B cell (primary cell): ENCODE measurements at regions not wholly inside any gene's neighbourhood (a gene's known extent, or its start where the extent isn't known, plus 50 kb on each side); places are given as distances from the start of the nearest gene placed in this dataset.

Experiments
- ATAC-seq: fragments of 200-7000 bp; cut with Tn5 transposase; one replicate; pipeline ENCODE4 v1.10.0; 2021; ENCODE audit warnings: low read depth, mild to moderate bottlenecking, moderate number of reproducible peaks, moderate library complexity
- CTCF ChIA-PET: fragments of 350-600 bp; sonication (Branson Sonifier 250); formaldehyde crosslinking; loops from one replicate; lab custom pipeline; 2021; ENCODE audit warnings: antibody characterized with exemption, inconsistent platforms; lab: Charles Lee
- POLR2A ChIA-PET: fragments of 350-600 bp; sonication (Branson Sonifier 250); formaldehyde crosslinking; loops from one replicate; lab custom pipeline; 2021; ENCODE audit warnings: antibody characterized with exemption; lab: Charles Lee
- DNase-seq: peaks from one replicate; pipeline ENCODE4 v3.0.0; 2013
- H2AFZ ChIP-seq: 2 replicates; pipeline ENCODE4 v1.6.1; 2012; ENCODE audit warnings: mild to moderate bottlenecking, low read depth, low read length; ENCODE audit not compliant: insufficient read depth, poor library complexity, severe bottlenecking
- H3K27ac ChIP-seq, 2 donors: 1 replicate in 1 of 2; 2 replicates in 1 of 2; pipeline ENCODE4 v1.5.1; 2012 to 2013; ENCODE audit warnings: low read length in 2 of 2, mild to moderate bottlenecking in 2 of 2, moderate library complexity in 1 of 2
- H3K27me3 ChIP-seq, 4 experiments: fragments of 200-600 bp in 1 of 4; sonication (generic) in 1 of 4; replicated peaks in 1 of 4; 1 replicate in 2 of 4; 2 replicates in 2 of 4; pipeline versions ENCODE4 v1.6.1 to v1.7.0; 2013 to 2016; ENCODE audit warnings: low read length in 3 of 4, mild to moderate bottlenecking in 2 of 4, mixed read lengths in 1 of 4, moderate library complexity in 1 of 4; ENCODE audit not compliant: insufficient read depth in 4 of 4, control insufficient read depth in 3 of 4; ENCODE audit errors: control extremely low read depth in 1 of 4
- H3K36me3 ChIP-seq, 2 experiments: replicated peaks in 1 of 2; 1 replicate in 1 of 2; 2 replicates in 1 of 2; pipeline versions ENCODE4 v1.6.1 to v1.7.1; 2013; ENCODE audit warnings: low read length in 1 of 2; ENCODE audit not compliant: insufficient read depth in 2 of 2, control insufficient read depth in 1 of 2; ENCODE audit errors: control extremely low read depth in 1 of 2, extremely low read depth in 1 of 2
- H3K4me1 ChIP-seq, 2 donors: fragments of 200-600 bp in 1 of 2; sonication (generic) in 1 of 2; 1 replicate in 1 of 2; 2 replicates in 1 of 2; pipeline versions ENCODE4 v1.5.1 to v1.6.1; 2013 to 2017; ENCODE audit warnings: low read length in 2 of 2; ENCODE audit not compliant: control insufficient read depth in 2 of 2, insufficient read depth in 2 of 2
- H3K4me2 ChIP-seq: replicated peaks from 2 replicates; pipeline ENCODE3; 2012; ENCODE audit warnings: mild to moderate bottlenecking, low read depth, low read length; ENCODE audit not compliant: poor library complexity, severe bottlenecking
- H3K4me3 ChIP-seq, 5 experiments: fragments of 200-600 bp in 1 of 5; sonication (generic) in 1 of 5; 1 replicate in 3 of 5; 2 replicates in 2 of 5; pipeline versions ENCODE4 v1.5.1 to v1.7.0; 2011 to 2016; ENCODE audit warnings: low read length in 4 of 5, mild to moderate bottlenecking in 4 of 5, low read depth in 2 of 5, control low read depth in 1 of 5, moderate library complexity in 1 of 5; ENCODE audit not compliant: insufficient read depth in 1 of 5; ENCODE audit errors: control extremely low read depth in 1 of 5, extremely low read depth in 1 of 5
- H3K79me2 ChIP-seq: fragments of 200-600 bp; sonication (generic); one replicate; pipeline ENCODE4 v1.6.0; 2016; ENCODE audit warnings: low read length; ENCODE audit not compliant: control insufficient read depth, insufficient read depth
- H3K9ac ChIP-seq: fragments of 200-600 bp; sonication (generic); 2 replicates; pipeline ENCODE4 v1.6.1; 2017; ENCODE audit warnings: mild to moderate bottlenecking, low read length, moderate library complexity
- H3K9me3 ChIP-seq, 3 donors: one replicate each; pipeline versions ENCODE4 v1.6.1 to v1.7.1; 2013; ENCODE audit warnings: low read length in 2 of 3; ENCODE audit not compliant: control insufficient read depth in 2 of 3, insufficient read depth in 1 of 3; ENCODE audit errors: control extremely low read depth in 1 of 3
- H4K20me1 ChIP-seq: 2 replicates; pipeline ENCODE4 v1.6.0; 2012; ENCODE audit warnings: mild to moderate bottlenecking, low read length; ENCODE audit not compliant: insufficient read depth, control insufficient read depth, poor library complexity, severe bottlenecking
- H3K27ac Mint-ChIP-seq: one replicate; pipeline ENCODE4 v1.8.0; 2021; ENCODE audit warnings: mixed read lengths
- H3K27me3 Mint-ChIP-seq: one replicate; pipeline ENCODE4 v1.8.0; 2021; ENCODE audit warnings: mixed read lengths
- H3K4me1 Mint-ChIP-seq: one replicate; pipeline ENCODE4 v1.8.0; 2021; ENCODE audit warnings: mixed read lengths
- H3K4me3 Mint-ChIP-seq: one replicate; pipeline ENCODE4 v1.8.0; 2021; ENCODE audit warnings: mixed read lengths
- H3K9me3 Mint-ChIP-seq: one replicate; pipeline ENCODE4 v1.8.0; 2022; ENCODE audit warnings: mixed read lengths; ENCODE audit not compliant: insufficient read depth
- CTCF ChIP-seq: fragments of 200-600 bp; IDR thresholded peaks from one replicate; pipeline ENCODE4 v1.8.0; 2022; ENCODE audit warnings: antibody characterized with exemption, mild to moderate bottlenecking
- EZH2 ChIP-seq: IDR thresholded peaks from 2 replicates; pipeline ENCODE4 v1.6.1; 2012; ENCODE audit warnings: borderline replicate concordance, low read depth, mild to moderate bottlenecking, moderate library complexity, low read length; ENCODE audit not compliant: insufficient read depth, poor library complexity, severe bottlenecking
- WGBS: methylation state at CpG from one replicate; pipeline ENCODE4 v1.1.5; 2013; ENCODE audit warnings: missing lambda C conversion rate; ENCODE audit not compliant: insufficient coverage; 5-methylcytosine and 5-hydroxymethylcytosine counted together
- intact Hi-C: fragments of 100-400 bp; cut with micrococcal nuclease; formaldehyde crosslinking; loops from one replicate; pipeline ENCODE4 v1.10.0; 2022

- Histone ChIP-seq H2AFZ (no peak overlapping the region), H3K9me3 (no peaks in the 10 kb centered on the region), H3K27ac (no peak overlapping the region), H3K79me2 (no peaks in the 10 kb centered on the region), H3K4me2 (no peak overlapping the region), H3K27me3 (no peaks in the 10 kb centered on the region), H3K4me1 (no peaks in the 10 kb centered on the region), H4K20me1 (no peaks in the 10 kb centered on the region), H3K36me3 (no peaks in the 10 kb centered on the region), H3K9ac (no peak overlapping the region), H3K4me3 (no peak overlapping the region)
- Mint-ChIP-seq H3K27me3 (peaks cover 26% of the 10 kb centered on the region), H3K4me3 (no peak overlapping the region), H3K27ac (no peak overlapping the region), H3K9me3 (no peaks in the 10 kb centered on the region), H3K4me1 (no peaks in the 10 kb centered on the region)
- DNase-seq (no peak), ATAC-seq (no peak)
- POLR2A ChIA-PET = no interaction called here
- CTCF ChIA-PET = no interaction called here
- no peak for TF ChIP-seq EZH2
- TF ChIP-seq CTCF = no peak
- intact Hi-C loops = no loop called here
These were observed 111.9 kb downstream of the XCL2 start for GRCh38 chr1:168431882-168432281.

- H3K27me3 Mint-ChIP-seq = peaks cover 17% of the 10 kb centered on the region
These were observed 113.5 kb downstream of the XCL2 start for GRCh38 chr1:168430321-168430720.

More at GRCh38 chr1:168430321-168430720, 113.5 kb downstream of the XCL2 start:
- ChIA-PET POLR2A (no interaction called here), CTCF (no interaction called here)
- no peaks in the 10 kb centered on the region for H3K9me3 ChIP-seq
- Mint-ChIP-seq H3K27ac (no peak overlapping the region), H3K4me1 (no peaks in the 10 kb centered on the region), H3K4me3 (no peak overlapping the region), H3K9me3 (no peaks in the 10 kb centered on the region)
- H3K36me3 ChIP-seq = no peaks in the 10 kb centered on the region
- no peaks in the 10 kb centered on the region for H3K4me1 ChIP-seq
- intact Hi-C loops = no loop called here
- no peaks in the 10 kb centered on the region for H3K27me3 ChIP-seq
- TF ChIP-seq CTCF (no peak), EZH2 (no peak)
- no peak overlapping the region for H2AFZ ChIP-seq
- no peak overlapping the region for H3K4me2 ChIP-seq
- H3K27ac ChIP-seq = no peak overlapping the region
- no peak for DNase-seq
- H4K20me1 ChIP-seq = no peaks in the 10 kb centered on the region
- no peak overlapping the region for H3K9ac ChIP-seq
- H3K4me3 ChIP-seq = no peak overlapping the region
- 94% methylated on average over 9 of the region's 13 CpGs for WGBS
- H3K79me2 ChIP-seq = no peaks in the 10 kb centered on the region
- no peak for ATAC-seq
